Heart left ventricle (tissue), 16 donors: ENCODE measurements at regions not wholly inside any gene's neighbourhood (a gene's known extent, or its start where the extent isn't known, plus 50 kb on each side); places are given as distances from the start of the nearest gene placed in this dataset.
A peak's percentile ranks its signal among the peaks of the same experiment; 100 is the strongest.
"Not testable (repeated sequence)": the region's sequence is repeated elsewhere in the genome, so short reads cannot be mapped to it uniquely, and the experiment has no call there.

Experiments used
- ATAC-seq, 4 donors: fragments of 200-7000 bp; cut with Tn5 transposase; one replicate each; pipeline ENCODE4 v1.9.1; 2020 to 2022; ENCODE audit warnings: moderate library complexity in 4 of 4, mild to moderate bottlenecking in 3 of 4, moderate number of reproducible peaks in 1 of 4
- DNase-seq, 5 donors: peaks; one replicate each; pipeline ENCODE4 v3.0.0-alpha.2; 2020
- H3K27ac ChIP-seq, 12 donors: fragments of 200-600 bp; sonication (generic) in 4 of 12; one replicate each; pipeline versions ENCODE4 v1.5.0 to v1.8.0; 2016 to 2022; ENCODE audit warnings: mild to moderate bottlenecking in 2 of 12
- H3K27me3 ChIP-seq, 9 donors: fragments of 200-600 bp; sonication (generic) in 2 of 9; one replicate each; pipeline versions ENCODE4 v1.5.1 to v1.8.0; 2016 to 2022; ENCODE audit warnings: mild to moderate bottlenecking in 3 of 9
- H3K36me3 ChIP-seq, 9 donors: fragments of 200-600 bp; sonication (generic) in 2 of 9; one replicate each; pipeline versions ENCODE4 v1.5.0 to v1.8.0; 2018 to 2022; ENCODE audit warnings: mild to moderate bottlenecking in 2 of 9
- H3K4me1 ChIP-seq, 12 donors: fragments of 200-600 bp; sonication (generic) in 4 of 12; one replicate each; pipeline versions ENCODE4 v1.5.0 to v1.8.0; 2016 to 2022; ENCODE audit warnings: mild to moderate bottlenecking in 3 of 12
- H3K4me3 ChIP-seq, 12 donors: fragments of 200-600 bp; sonication (generic) in 4 of 12; one replicate each; pipeline versions ENCODE4 v1.5.0 to v1.8.0; 2017 to 2022; ENCODE audit warnings: mild to moderate bottlenecking in 9 of 12, moderate library complexity in 4 of 12
- H3K9me3 ChIP-seq, 12 donors: fragments of 200-600 bp; sonication (generic) in 4 of 12; one replicate each; pipeline versions ENCODE4 v1.5.0 to v1.8.0; 2016 to 2022; ENCODE audit warnings: mild to moderate bottlenecking in 1 of 12
- WGBS, 4 donors: extraction: QIAGEN DNeasy Blood & Tissue Kit in 2 of 4; methylation state at CpG; one replicate each; pipeline versions ENCODE4 v1.1.5 to v1.1.7; 2013 to 2018; 5-methylcytosine and 5-hydroxymethylcytosine counted together
- intact Hi-C, 10 donors: fragments of 100-400 bp; cut with DNase I; formaldehyde crosslinking; loops; one replicate each; pipeline versions ENCODE4 v1.11.1 to v1.14.2; 2022
- donor health status: ischemic (EF 13 %, LVEDD 7.1; RV severe dilation, severe dysfunction).
- donor health status: healthy with polysubstance abuse.
- donor health status: DM: no; HTN: yes; CAD: no.
- donor health status: DM: no; HTN: no; CAD: no.
- donor health status: ischemic (EF 25% LVEDD 6.9; RV normal size, moderate dysfunction).
- donor health status: ischemic (EF 25% LVEDD 5.7; RV mildly dilated, moderate dysfunction).
- donor health status: healthy.
- donor health status: DM: yes; HTN: yes; CAD: no.
- donor health status: ischemic (EF 35%, LVEDD 5.7; RV mildly dilated, moderate dysfunction).
- donor health status: nonischemic (EF 11% LVEDD 7.7; RV severe dilation, severe dysfunction).
- donor health status: DM: yes; HTN: yes; CAD: no.
- donor health status: PGD.
- donor health status: ischemic (EF 29% LVEDD 5.4; RV normal size, mild dysfunction).
- donor health status: nonischemic (EF 23%, LVEDD 6.1; RV moderate dilation, normal function).

GRCh38 chr1:144322598-144322997 is 50.8 kb downstream of the PPIAL4E start:
- peak in 1 of 5 donors; percentile 18 for DNase-seq
- H3K9me3 ChIP-seq, ATAC-seq, intact Hi-C loops, H3K27ac ChIP-seq, H3K36me3 ChIP-seq, H3K27me3 ChIP-seq, H3K4me1 ChIP-seq, H3K4me3 ChIP-seq: not testable (repeated sequence)
- 2% methylated on average over 23 to 24 of the region's 38 CpGs; no CpG with 5 or more reads in 2 of the 4 donors for WGBS, 4 donors
